ENCODE measurements at regions not wholly inside any gene's neighbourhood (a gene's known extent, or its start where the extent isn't known, plus 50 kb on each side); places are given as distances from the start of the nearest gene placed in this dataset.

DNA sequence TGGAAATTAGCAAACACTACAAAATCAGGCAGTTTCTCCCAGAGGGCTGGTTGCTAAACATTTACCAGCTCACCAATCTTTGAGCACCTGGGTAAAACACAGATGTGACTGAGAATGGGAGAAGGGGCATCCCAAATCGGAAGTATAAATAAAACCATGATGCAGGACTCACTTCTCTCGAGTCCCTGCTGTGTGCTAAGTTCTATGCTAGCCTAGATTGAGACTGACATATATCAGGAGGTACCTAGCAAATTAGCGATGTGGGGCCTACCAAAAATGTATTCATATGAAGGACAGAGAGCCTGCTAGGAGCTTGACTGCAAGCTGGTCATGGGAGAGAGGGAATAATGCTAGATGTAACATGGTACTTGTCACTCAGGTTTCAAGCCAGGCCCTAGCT lies 171.9 kb upstream of the PGRMC2 start:
- H3K9me3 ChIP-seq (ENCODE audit: insufficient read depth, low read depth, low read length), result no peaks in the 10 kb centered on the region
- no peak overlapping the region for H3K4me2 ChIP-seq (ENCODE audit: low read depth, low read length, poor library complexity, severe bottlenecking)
- H3K27me3 ChIP-seq (ENCODE audit: insufficient read depth, low read length, poor library complexity, severe bottlenecking), result no peaks in the 10 kb centered on the region
- H3K9me2 ChIP-seq (replicated peaks; ENCODE audit: low read depth, low read length), result no peaks in the 10 kb centered on the region
- no peaks in the 10 kb centered on the region for H3F3A ChIP-seq (ENCODE audit: low read depth)
- no peak overlapping the region for H3K4me3 ChIP-seq (ENCODE audit: low read length, poor library complexity, severe bottlenecking)
- H3K79me2 ChIP-seq (ENCODE audit: insufficient read depth, low read length), result no peaks in the 10 kb centered on the region
- no peaks in the 10 kb centered on the region for H4K20me1 ChIP-seq (ENCODE audit: insufficient read depth, low read length, poor library complexity, severe bottlenecking)
- no peak overlapping the region for H2AFZ ChIP-seq (ENCODE audit: low read length)
- no peak overlapping the region for H3K9ac ChIP-seq (ENCODE audit: low read depth, low read length, poor library complexity, severe bottlenecking)
- H3K36me3 ChIP-seq (ENCODE audit: insufficient read depth, low read length), result no peaks in the 10 kb centered on the region
- no peaks in the 10 kb centered on the region for H3K4me1 ChIP-seq (ENCODE audit: insufficient read depth, low read length, poor library complexity, severe bottlenecking)
- TF ChIP-seq, protein P1, sequence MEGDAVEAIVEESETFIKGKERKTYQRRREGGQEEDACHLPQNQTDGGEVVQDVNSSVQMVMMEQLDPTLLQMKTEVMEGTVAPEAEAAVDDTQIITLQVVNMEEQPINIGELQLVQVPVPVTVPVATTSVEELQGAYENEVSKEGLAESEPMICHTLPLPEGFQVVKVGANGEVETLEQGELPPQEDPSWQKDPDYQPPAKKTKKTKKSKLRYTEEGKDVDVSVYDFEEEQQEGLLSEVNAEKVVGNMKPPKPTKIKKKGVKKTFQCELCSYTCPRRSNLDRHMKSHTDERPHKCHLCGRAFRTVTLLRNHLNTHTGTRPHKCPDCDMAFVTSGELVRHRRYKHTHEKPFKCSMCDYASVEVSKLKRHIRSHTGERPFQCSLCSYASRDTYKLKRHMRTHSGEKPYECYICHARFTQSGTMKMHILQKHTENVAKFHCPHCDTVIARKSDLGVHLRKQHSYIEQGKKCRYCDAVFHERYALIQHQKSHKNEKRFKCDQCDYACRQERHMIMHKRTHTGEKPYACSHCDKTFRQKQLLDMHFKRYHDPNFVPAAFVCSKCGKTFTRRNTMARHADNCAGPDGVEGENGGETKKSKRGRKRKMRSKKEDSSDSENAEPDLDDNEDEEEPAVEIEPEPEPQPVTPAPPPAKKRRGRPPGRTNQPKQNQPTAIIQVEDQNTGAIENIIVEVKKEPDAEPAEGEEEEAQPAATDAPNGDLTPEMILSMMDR (conservative IDR thresholded peaks at IDR 0.05; ENCODE audit: low read length), result no peak

DNA sequence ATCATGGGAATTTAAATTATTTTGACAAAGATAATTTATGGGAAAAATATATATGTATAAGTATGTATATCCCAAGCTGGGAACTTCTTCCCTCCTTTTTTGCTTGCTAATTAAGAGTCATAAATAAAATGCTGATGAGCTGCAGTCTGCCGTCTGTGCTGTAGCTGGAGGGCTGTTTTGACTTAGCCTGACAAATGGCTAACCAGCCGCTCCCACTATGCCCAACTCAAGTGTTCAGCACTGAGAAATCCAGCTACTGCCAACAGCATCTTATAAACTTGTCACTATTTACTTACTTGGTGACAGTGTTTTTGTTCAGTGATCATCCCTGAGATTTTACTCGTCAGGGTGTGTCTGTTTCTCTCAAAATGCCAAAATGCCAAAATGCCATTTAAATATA lies 171.2 kb upstream of the PGRMC2 start:
- no peaks in the 10 kb centered on the region for H3K36me3 ChIP-seq (ENCODE audit: insufficient read depth, low read length)
- H3K79me2 ChIP-seq (ENCODE audit: insufficient read depth, low read length), result no peaks in the 10 kb centered on the region
- no peaks in the 10 kb centered on the region for H3F3A ChIP-seq (ENCODE audit: low read depth)
- no peaks in the 10 kb centered on the region for H3K9me3 ChIP-seq (ENCODE audit: insufficient read depth, low read depth, low read length)
- H3K4me2 ChIP-seq (ENCODE audit: low read depth, low read length, poor library complexity, severe bottlenecking), result no peak overlapping the region
- no peaks in the 10 kb centered on the region for H3K4me1 ChIP-seq (ENCODE audit: insufficient read depth, low read length, poor library complexity, severe bottlenecking)
- H3K4me3 ChIP-seq (ENCODE audit: low read length, poor library complexity, severe bottlenecking), result no peak overlapping the region
- H3K9me2 ChIP-seq (replicated peaks; ENCODE audit: low read depth, low read length), result no peaks in the 10 kb centered on the region
- no peaks in the 10 kb centered on the region for H3K27me3 ChIP-seq (ENCODE audit: insufficient read depth, low read length, poor library complexity, severe bottlenecking)
- H3K9ac ChIP-seq (ENCODE audit: low read depth, low read length, poor library complexity, severe bottlenecking), result no peak overlapping the region
- TF ChIP-seq, protein P1 (conservative IDR thresholded peaks at IDR 0.05; ENCODE audit: low read length), result no peak
- TF ChIP-seq EZH2phosphoT487 (IDR thresholded peaks at IDR 0.05; ENCODE audit: borderline replicate concordance), result no peak
- no peaks in the 10 kb centered on the region for H4K20me1 ChIP-seq (ENCODE audit: insufficient read depth, low read length, poor library complexity, severe bottlenecking)
- no peak overlapping the region for H2AFZ ChIP-seq (ENCODE audit: low read length)

DNA sequence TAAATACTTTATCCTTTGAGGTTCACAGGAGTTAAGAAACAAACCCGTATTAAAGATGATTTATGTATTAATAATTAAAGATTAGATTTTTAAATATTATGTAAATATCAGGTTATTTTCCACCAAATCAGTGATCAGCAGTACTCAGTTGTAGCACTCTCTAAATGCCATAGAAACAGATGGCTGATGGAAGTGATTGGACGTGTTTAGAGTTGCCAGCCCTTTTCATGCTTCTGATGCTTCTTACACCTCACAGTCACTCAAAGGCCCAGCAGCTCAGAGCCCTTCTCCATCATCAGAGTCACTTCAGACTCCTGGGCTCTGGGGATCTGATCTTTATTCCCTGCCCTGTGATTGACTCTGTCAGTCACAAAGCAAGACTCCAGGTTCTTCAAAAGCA lies 170.1 kb upstream of the PGRMC2 start:
- no peak overlapping the region for H3K4me2 ChIP-seq (ENCODE audit: low read depth, low read length, poor library complexity, severe bottlenecking)
- H3K27me3 ChIP-seq (ENCODE audit: insufficient read depth, low read length, poor library complexity, severe bottlenecking), result no peaks in the 10 kb centered on the region
- no peaks in the 10 kb centered on the region for H3F3A ChIP-seq (ENCODE audit: low read depth)
- no peak overlapping the region for H3K9ac ChIP-seq (ENCODE audit: low read depth, low read length, poor library complexity, severe bottlenecking)
- H4K20me1 ChIP-seq (ENCODE audit: insufficient read depth, low read length, poor library complexity, severe bottlenecking), result no peaks in the 10 kb centered on the region
- no peak overlapping the region for H2AFZ ChIP-seq (ENCODE audit: low read length)
- H3K9me2 ChIP-seq (replicated peaks; ENCODE audit: low read depth, low read length), result no peaks in the 10 kb centered on the region
- H3K4me1 ChIP-seq (ENCODE audit: insufficient read depth, low read length, poor library complexity, severe bottlenecking), result no peaks in the 10 kb centered on the region
- H3K9me3 ChIP-seq (ENCODE audit: insufficient read depth, low read depth, low read length), result no peaks in the 10 kb centered on the region
- H3K4me3 ChIP-seq (ENCODE audit: low read length, poor library complexity, severe bottlenecking), result no peak overlapping the region
- no peaks in the 10 kb centered on the region for H3K79me2 ChIP-seq (ENCODE audit: insufficient read depth, low read length)
- no peak for TF ChIP-seq EZH2phosphoT487 (IDR thresholded peaks at IDR 0.05; ENCODE audit: borderline replicate concordance)
- TF ChIP-seq, protein P1 (conservative IDR thresholded peaks at IDR 0.05; ENCODE audit: low read length), result no peak
- no peaks in the 10 kb centered on the region for H3K36me3 ChIP-seq (ENCODE audit: insufficient read depth, low read length)
